Heart left ventricle (tissue), 16 donors: ENCODE measurements at regions not wholly inside any gene's neighbourhood (a gene's known extent, or its start where the extent isn't known, plus 50 kb on each side); places are given as distances from the start of the nearest gene placed in this dataset.

ENCODE experiments used
- ATAC-seq, 4 donors: fragments of 200-7000 bp; cut with Tn5 transposase; one replicate each; pipeline ENCODE4 v1.9.1; 2020 to 2022; ENCODE audit warnings: moderate library complexity in 4 of 4, mild to moderate bottlenecking in 3 of 4, moderate number of reproducible peaks in 1 of 4
- DNase-seq, 5 donors: peaks; one replicate each; pipeline ENCODE4 v3.0.0-alpha.2; 2020
- H3K27ac ChIP-seq, 12 donors: fragments of 200-600 bp; sonication (generic) in 4 of 12; one replicate each; pipeline versions ENCODE4 v1.5.0 to v1.8.0; 2016 to 2022; ENCODE audit warnings: mild to moderate bottlenecking in 2 of 12
- H3K27me3 ChIP-seq, 9 donors: fragments of 200-600 bp; sonication (generic) in 2 of 9; one replicate each; pipeline versions ENCODE4 v1.5.1 to v1.8.0; 2016 to 2022; ENCODE audit warnings: mild to moderate bottlenecking in 3 of 9
- H3K36me3 ChIP-seq, 9 donors: fragments of 200-600 bp; sonication (generic) in 2 of 9; one replicate each; pipeline versions ENCODE4 v1.5.0 to v1.8.0; 2018 to 2022; ENCODE audit warnings: mild to moderate bottlenecking in 2 of 9
- H3K4me1 ChIP-seq, 12 donors: fragments of 200-600 bp; sonication (generic) in 4 of 12; one replicate each; pipeline versions ENCODE4 v1.5.0 to v1.8.0; 2016 to 2022; ENCODE audit warnings: mild to moderate bottlenecking in 3 of 12
- H3K4me3 ChIP-seq, 12 donors: fragments of 200-600 bp; sonication (generic) in 4 of 12; one replicate each; pipeline versions ENCODE4 v1.5.0 to v1.8.0; 2017 to 2022; ENCODE audit warnings: mild to moderate bottlenecking in 9 of 12, moderate library complexity in 4 of 12
- H3K9me3 ChIP-seq, 12 donors: fragments of 200-600 bp; sonication (generic) in 4 of 12; one replicate each; pipeline versions ENCODE4 v1.5.0 to v1.8.0; 2016 to 2022; ENCODE audit warnings: mild to moderate bottlenecking in 1 of 12
- POLR2A ChIP-seq, 2 donors: fragments of 450-650 bp; IDR thresholded peaks; one replicate each; pipeline ENCODE4 v1.6.1; 2017; ENCODE audit warnings: antibody characterized with exemption in 2 of 2, mild to moderate bottlenecking in 2 of 2, moderate library complexity in 2 of 2
- WGBS, 4 donors: extraction: QIAGEN DNeasy Blood & Tissue Kit in 2 of 4; methylation state at CpG; one replicate each; pipeline versions ENCODE4 v1.1.5 to v1.1.7; 2013 to 2018; 5-methylcytosine and 5-hydroxymethylcytosine counted together
- intact Hi-C, 10 donors: fragments of 100-400 bp; cut with DNase I; formaldehyde crosslinking; loops; one replicate each; pipeline versions ENCODE4 v1.11.1 to v1.14.2; 2022
- TF ChIP-seq, protein P1 (sequence below), 12 donors: fragments of 200-600 bp; sonication (generic) in 4 of 12; IDR thresholded peaks; one replicate each; pipeline versions ENCODE4 v1.5.0 to v1.8.0; 2018 to 2022; ENCODE audit warnings: antibody characterized with exemption in 12 of 12, mild to moderate bottlenecking in 5 of 12
- donor health status: ischemic (EF 13 %, LVEDD 7.1; RV severe dilation, severe dysfunction).
- donor health status: healthy with polysubstance abuse.
- donor health status: DM: no; HTN: yes; CAD: no.
- donor health status: DM: no; HTN: no; CAD: no.
- donor health status: ischemic (EF 25% LVEDD 6.9; RV normal size, moderate dysfunction).
- donor health status: ischemic (EF 25% LVEDD 5.7; RV mildly dilated, moderate dysfunction).
- donor health status: healthy.
- donor health status: DM: yes; HTN: yes; CAD: no.
- donor health status: ischemic (EF 35%, LVEDD 5.7; RV mildly dilated, moderate dysfunction).
- donor health status: nonischemic (EF 11% LVEDD 7.7; RV severe dilation, severe dysfunction).
- donor health status: DM: yes; HTN: yes; CAD: no.
- donor health status: PGD.
- donor health status: ischemic (EF 29% LVEDD 5.4; RV normal size, mild dysfunction).
- donor health status: nonischemic (EF 23%, LVEDD 6.1; RV moderate dilation, normal function).

DNA sequence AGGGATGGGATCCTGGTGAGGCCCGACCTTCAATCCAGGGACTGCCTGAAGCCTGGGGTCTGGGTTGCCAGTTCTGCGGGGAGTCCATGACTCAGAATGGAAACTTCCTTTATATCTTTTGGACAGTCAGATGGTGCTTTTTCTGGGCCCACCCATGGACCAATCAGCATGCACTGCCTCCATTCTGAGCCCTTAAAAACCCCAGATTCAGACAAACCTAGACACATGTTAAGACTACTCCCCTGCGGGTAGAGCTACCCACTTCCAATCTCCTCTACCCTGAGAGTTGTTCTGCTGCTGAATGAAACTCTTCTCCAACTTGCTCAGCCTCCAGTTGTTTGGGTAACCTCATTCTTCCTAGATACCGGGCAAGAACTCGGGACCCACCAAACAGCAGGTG lies 1315.2 kb upstream of the MIR17HG start:
- H3K4me3 ChIP-seq, result no peak overlapping the region
- H3K9me3 ChIP-seq, result peaks cover 0 to 19% (median 0%) of the 10 kb centered on the region in 12 donors
- H3K4me1 ChIP-seq, result no peaks in the 10 kb centered on the region
- H3K27ac ChIP-seq, result no peak overlapping the region
- H3K27me3 ChIP-seq, result no peaks in the 10 kb centered on the region
- intact Hi-C loops, result no loop called here
- WGBS, 4 donors, result 82 to 89% (median 85%) methylated on average over 5 of the region's 5 CpGs
- H3K36me3 ChIP-seq, result no peaks in the 10 kb centered on the region
- DNase-seq (no peak), ATAC-seq (no peak)
- TF ChIP-seq POLR2A (IDR thresholded peaks at IDR 0.05), result no peak
- TF ChIP-seq, protein P1, sequence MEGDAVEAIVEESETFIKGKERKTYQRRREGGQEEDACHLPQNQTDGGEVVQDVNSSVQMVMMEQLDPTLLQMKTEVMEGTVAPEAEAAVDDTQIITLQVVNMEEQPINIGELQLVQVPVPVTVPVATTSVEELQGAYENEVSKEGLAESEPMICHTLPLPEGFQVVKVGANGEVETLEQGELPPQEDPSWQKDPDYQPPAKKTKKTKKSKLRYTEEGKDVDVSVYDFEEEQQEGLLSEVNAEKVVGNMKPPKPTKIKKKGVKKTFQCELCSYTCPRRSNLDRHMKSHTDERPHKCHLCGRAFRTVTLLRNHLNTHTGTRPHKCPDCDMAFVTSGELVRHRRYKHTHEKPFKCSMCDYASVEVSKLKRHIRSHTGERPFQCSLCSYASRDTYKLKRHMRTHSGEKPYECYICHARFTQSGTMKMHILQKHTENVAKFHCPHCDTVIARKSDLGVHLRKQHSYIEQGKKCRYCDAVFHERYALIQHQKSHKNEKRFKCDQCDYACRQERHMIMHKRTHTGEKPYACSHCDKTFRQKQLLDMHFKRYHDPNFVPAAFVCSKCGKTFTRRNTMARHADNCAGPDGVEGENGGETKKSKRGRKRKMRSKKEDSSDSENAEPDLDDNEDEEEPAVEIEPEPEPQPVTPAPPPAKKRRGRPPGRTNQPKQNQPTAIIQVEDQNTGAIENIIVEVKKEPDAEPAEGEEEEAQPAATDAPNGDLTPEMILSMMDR (IDR thresholded peaks at IDR 0.05), result no peak

DNA sequence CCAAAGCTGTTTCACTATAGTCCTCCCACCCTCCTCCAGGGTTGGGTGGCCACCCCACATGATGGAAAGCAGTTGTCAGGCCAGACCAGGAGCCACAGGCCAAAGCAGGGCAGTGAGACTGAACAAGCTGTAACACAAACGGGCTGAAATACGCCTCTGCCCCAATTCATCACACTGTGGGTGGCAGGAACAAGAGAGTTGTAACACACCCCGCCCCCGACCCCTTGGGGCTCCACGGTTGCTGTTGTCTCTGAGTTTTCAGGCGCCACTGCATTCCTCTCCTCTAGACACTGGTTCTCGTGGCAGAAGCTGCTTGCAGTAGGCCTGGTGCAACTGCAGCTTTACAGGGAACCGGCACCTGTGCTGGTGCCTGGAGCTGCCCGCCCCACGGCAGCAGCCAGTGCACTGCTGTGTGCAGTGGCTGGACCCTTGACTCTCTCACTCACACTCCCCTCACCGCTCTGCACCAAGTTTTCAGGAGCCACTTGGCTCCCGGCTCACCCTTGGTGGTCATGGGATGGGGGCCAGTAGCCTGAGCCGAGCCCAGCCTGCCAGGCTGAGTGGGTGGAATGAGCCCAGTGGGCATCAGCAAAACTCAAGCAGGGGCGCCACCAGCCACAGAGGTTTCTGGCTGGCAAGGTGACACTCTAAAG lies 1314.5 kb upstream of the MIR17HG start:
- H3K27ac ChIP-seq, result no peak overlapping the region
- intact Hi-C loops, result no loop called here
- DNase-seq, result no peak
- no peaks in the 10 kb centered on the region for H3K4me1 ChIP-seq
- TF ChIP-seq POLR2A (IDR thresholded peaks at IDR 0.05), result no peak
- TF ChIP-seq, protein P1 (IDR thresholded peaks at IDR 0.05), result no peak
- no peak overlapping the region for H3K4me3 ChIP-seq
- ATAC-seq, result no peak
- no peaks in the 10 kb centered on the region for H3K27me3 ChIP-seq
- H3K9me3 ChIP-seq, result peaks cover 0 to 12% (median 0%) of the 10 kb centered on the region in 12 donors
- H3K36me3 ChIP-seq, result no peaks in the 10 kb centered on the region
- 85 to 99% (median 87%) methylated on average over 6 to 14 of the region's 14 CpGs for WGBS, 4 donors

GRCh38 chr13:90039516-90039915 lies 1308.0 kb upstream of the MIR17HG start:
- no peak for DNase-seq
- no peak for ATAC-seq
- intact Hi-C loops, result no loop called here
- TF ChIP-seq, protein P1 (IDR thresholded peaks at IDR 0.05), result no peak
- TF ChIP-seq POLR2A (IDR thresholded peaks at IDR 0.05), result no peak
- peaks cover 0 to 4% (median 0%) of the 10 kb centered on the region in 12 donors for H3K9me3 ChIP-seq
- WGBS, 4 donors, result 63 to 81% (median 76%) methylated on average over 3 of the region's 3 CpGs
- H3K4me1 ChIP-seq, result no peaks in the 10 kb centered on the region
- H3K36me3 ChIP-seq, result no peaks in the 10 kb centered on the region
- no peaks in the 10 kb centered on the region for H3K27me3 ChIP-seq
- no peak overlapping the region for H3K27ac ChIP-seq
- no peak overlapping the region for H3K4me3 ChIP-seq

DNA sequence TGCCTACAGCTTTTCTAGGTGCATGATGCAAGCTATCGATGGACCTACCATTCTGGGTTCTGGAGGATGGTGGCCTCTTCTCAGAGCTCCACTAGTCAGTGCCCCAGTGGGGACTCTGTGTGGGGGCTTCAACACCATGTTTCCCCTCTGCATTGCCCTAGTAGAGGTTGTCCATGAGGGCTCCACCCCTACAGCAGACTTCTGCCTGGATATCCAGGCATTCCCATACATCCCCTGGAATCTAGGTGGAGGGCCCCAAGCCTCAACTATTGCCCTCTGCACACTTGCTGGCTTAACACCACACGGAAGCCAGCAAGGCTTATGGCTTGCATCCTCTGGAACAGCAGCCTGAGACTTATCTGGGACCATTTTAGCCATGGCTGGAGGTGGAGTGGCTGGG lies 1299.9 kb upstream of the MIR17HG start:
- no peak overlapping the region for H3K27ac ChIP-seq
- DNase-seq, result no peak
- no peak overlapping the region for H3K4me3 ChIP-seq
- intact Hi-C loops, result no loop called here
- ATAC-seq, result no peak
- TF ChIP-seq, protein P1 (IDR thresholded peaks at IDR 0.05), result no peak
- TF ChIP-seq POLR2A (IDR thresholded peaks at IDR 0.05), result no peak
- H3K9me3 ChIP-seq, result peaks cover 0 to 31% (median 0%) of the 10 kb centered on the region in 12 donors
- no peaks in the 10 kb centered on the region for H3K27me3 ChIP-seq
- H3K36me3 ChIP-seq, result no peaks in the 10 kb centered on the region
- WGBS, 4 donors, result 81 to 86% (median 83%) methylated on average over 2 of the region's 2 CpGs
- no peaks in the 10 kb centered on the region for H3K4me1 ChIP-seq
